ENCODE measurements at regions not wholly inside any gene's neighbourhood (a gene's known extent, or its start where the extent isn't known, plus 50 kb on each side); places are given as distances from the start of the nearest gene placed in this dataset.
A peak's percentile ranks its signal among the peaks of the same experiment; 100 is the strongest.

DNA sequence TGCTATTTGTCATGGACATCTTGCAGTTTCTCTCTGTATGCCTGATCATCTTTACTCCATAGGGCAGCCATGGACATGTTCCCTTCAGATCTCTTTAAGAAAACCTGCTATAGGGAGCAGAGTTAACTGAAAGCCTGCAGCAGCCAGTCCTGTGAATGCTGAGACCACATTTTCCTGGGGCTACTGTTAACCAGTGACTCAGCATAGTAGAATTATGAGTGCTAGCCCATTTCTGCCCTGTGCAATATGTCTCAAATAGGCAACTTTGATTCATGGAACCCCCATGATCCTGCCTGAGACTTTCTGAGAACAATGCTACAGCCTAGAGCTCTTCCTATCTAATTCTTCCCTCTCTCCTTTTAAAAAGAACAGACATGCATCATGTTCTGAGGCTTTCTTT, 624.2 kb downstream of the CHSY3 start:
- Histone ChIP-seq H3K9me2 (ENCODE audit: insufficient read depth) (no peaks in the 10 kb centered on the region), H3K9ac (no peak overlapping the region), H3K27me3 (replicated peaks; ENCODE audit: insufficient read depth) (no peaks in the 10 kb centered on the region), H2AFZ (no peak overlapping the region), H3K27ac (no peak overlapping the region), H3K4me3 (no peak overlapping the region), H3K36me3 (ENCODE audit: low read depth) (no peaks in the 10 kb centered on the region), H3K4me2 (ENCODE audit: unreplicated experiment) (no peak overlapping the region), H3K4me1 (ENCODE audit: insufficient read depth) (no peaks in the 10 kb centered on the region), H3K9me3 (ENCODE audit: low read depth) (no peaks in the 10 kb centered on the region), H3F3A (ENCODE audit: insufficient read depth) (no peaks in the 10 kb centered on the region), H4K20me1 (ENCODE audit: insufficient read depth) (no peaks in the 10 kb centered on the region), H3K79me2 (ENCODE audit: insufficient read depth) (no peaks in the 10 kb centered on the region)
- in situ Hi-C loops (cut with MboI), result no loop called here
- DNase-seq, result no peak
- no peak for TF ChIP-seq EZH2 (IDR thresholded peaks at IDR 0.05; ENCODE audit: insufficient read depth, poor library complexity, severe bottlenecking)
- no peak for TF ChIP-seq EZH2phosphoT487 (IDR thresholded peaks at IDR 0.05; ENCODE audit: insufficient read depth, low read depth)

DNA sequence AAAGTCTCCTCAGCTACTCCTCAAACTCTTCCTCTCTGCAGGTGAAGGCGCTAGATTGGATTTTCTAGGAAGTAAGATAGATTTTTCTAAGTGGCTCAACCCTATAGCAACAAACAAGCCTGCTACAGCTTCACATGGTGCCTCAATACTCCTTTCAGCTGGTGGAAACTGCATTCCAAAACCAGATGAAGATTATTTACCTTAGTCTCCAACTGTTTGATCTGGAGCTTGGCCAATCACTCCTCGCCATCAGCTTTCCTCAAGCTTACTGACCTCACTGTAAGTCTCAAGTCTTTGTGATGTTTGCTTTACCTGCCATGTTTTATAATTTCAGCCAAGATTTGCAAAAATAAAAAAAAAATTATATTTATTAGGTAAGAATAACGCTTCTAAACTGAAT, 622.4 kb downstream of the CHSY3 start:
- WGBS, 2 experiments (ENCODE audit: low coverage in 1 of 2, low lambda C conversion rate in 2 of 2, missing lambda C conversion rate in 2 of 2), result 8 to 9% methylated on average over 3 of the region's 3 CpGs
- Histone ChIP-seq H3K27ac (no peak overlapping the region), H3K27me3 (replicated peaks; ENCODE audit: insufficient read depth) (no peaks in the 10 kb centered on the region)

DNA sequence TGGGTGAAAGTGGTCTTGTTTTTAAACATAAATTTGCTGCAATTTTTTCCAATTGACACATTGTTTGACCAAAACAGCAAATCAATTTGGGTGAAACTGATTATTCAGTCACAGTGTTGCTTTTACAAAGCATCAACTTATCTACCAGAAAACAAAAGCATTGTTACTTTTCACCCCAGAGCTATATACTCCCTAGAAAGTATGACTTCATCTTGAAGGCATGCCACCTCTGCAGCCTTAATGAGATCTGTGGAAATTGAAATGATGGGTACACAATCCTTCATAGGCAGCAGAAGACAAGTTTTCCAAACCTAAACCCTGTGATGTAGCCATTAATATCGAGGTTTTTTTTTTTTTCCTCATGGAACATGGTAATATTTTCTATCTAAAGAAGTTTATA, 615.9 kb downstream of the CHSY3 start:
- no peak overlapping the region for H3K4me2 ChIP-seq (ENCODE audit: unreplicated experiment)
- DNase-seq, result no peak
- TF ChIP-seq EZH2 (IDR thresholded peaks at IDR 0.05; ENCODE audit: insufficient read depth, poor library complexity, severe bottlenecking) (no peak), EZH2phosphoT487 (IDR thresholded peaks at IDR 0.05; ENCODE audit: insufficient read depth, low read depth) (no peak)

More for the DNA sequence above, 622.4 kb downstream of the CHSY3 start:
- Histone ChIP-seq H4K20me1 (ENCODE audit: insufficient read depth) (no peaks in the 10 kb centered on the region), H3K4me3 (no peak overlapping the region), H3K9me2 (ENCODE audit: insufficient read depth) (no peaks in the 10 kb centered on the region), H3K9me3 (ENCODE audit: low read depth) (no peaks in the 10 kb centered on the region), H3K9ac (no peak overlapping the region), H3K4me2 (ENCODE audit: unreplicated experiment) (no peak overlapping the region), H3K4me1 (ENCODE audit: insufficient read depth) (no peaks in the 10 kb centered on the region), H3K79me2 (ENCODE audit: insufficient read depth) (no peaks in the 10 kb centered on the region), H3F3A (ENCODE audit: insufficient read depth) (no peaks in the 10 kb centered on the region), H2AFZ (no peak overlapping the region), H3K36me3 (ENCODE audit: low read depth) (no peaks in the 10 kb centered on the region)
- no peak for TF ChIP-seq EZH2phosphoT487 (IDR thresholded peaks at IDR 0.05; ENCODE audit: insufficient read depth, low read depth)
- no peak for TF ChIP-seq EZH2 (IDR thresholded peaks at IDR 0.05; ENCODE audit: insufficient read depth, poor library complexity, severe bottlenecking)
- in situ Hi-C loops (cut with MboI), result no loop called here
- no peak for DNase-seq

DNA sequence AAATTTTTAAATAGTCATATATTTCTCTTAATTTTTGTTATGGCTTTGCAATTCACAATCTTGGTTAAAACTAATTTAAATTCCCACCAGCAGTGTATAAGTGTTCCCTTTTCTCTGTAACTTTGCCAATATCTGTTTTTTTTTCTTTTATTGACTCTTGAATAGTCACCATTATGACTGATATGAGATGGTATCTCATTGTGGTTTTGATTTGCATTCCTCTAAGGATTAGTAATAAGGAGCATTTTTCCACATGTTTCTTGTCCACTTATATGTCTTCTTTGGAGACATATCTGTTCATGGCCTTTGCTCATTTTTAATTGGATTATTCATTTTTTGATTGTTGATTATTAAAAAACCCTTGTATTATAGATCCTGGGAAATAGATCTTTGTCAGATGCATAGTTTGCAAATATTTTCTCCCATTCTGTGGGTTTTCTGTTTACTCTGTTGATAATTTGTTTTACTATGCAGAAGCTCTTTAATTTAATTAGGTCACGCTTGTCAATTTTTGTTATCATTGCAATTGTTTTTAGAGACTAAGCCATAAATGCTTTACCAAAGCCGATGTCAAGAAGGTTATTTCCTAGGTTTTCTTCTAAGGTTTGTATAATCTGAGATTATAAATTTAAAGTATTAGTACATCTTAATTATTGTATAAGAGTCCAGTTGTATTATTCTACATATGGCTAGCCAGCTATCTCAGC, 610.9 kb downstream of the CHSY3 start:
- in situ Hi-C loops (cut with MboI), result no loop called here
- Histone ChIP-seq H3K27me3 (replicated peaks; ENCODE audit: insufficient read depth) (no peaks in the 10 kb centered on the region), H3K4me2 (ENCODE audit: unreplicated experiment) (no peak overlapping the region), H3K9me2 (ENCODE audit: insufficient read depth) (no peaks in the 10 kb centered on the region), H3K4me3 (no peak overlapping the region), H3K27ac (no peak overlapping the region), H3K79me2 (ENCODE audit: insufficient read depth) (no peaks in the 10 kb centered on the region), H4K20me1 (ENCODE audit: insufficient read depth) (no peaks in the 10 kb centered on the region), H3K36me3 (ENCODE audit: low read depth) (no peaks in the 10 kb centered on the region), H3K4me1 (ENCODE audit: insufficient read depth) (no peaks in the 10 kb centered on the region), H2AFZ (no peak overlapping the region), H3F3A (ENCODE audit: insufficient read depth) (no peaks in the 10 kb centered on the region), H3K9me3 (ENCODE audit: low read depth) (peaks cover 8% of the 10 kb centered on the region), H3K9ac (no peak overlapping the region)
- TF ChIP-seq EZH2 (IDR thresholded peaks at IDR 0.05; ENCODE audit: insufficient read depth, poor library complexity, severe bottlenecking), result no peak
- no peak for TF ChIP-seq EZH2phosphoT487 (IDR thresholded peaks at IDR 0.05; ENCODE audit: insufficient read depth, low read depth)
- WGBS, 2 experiments (ENCODE audit: low coverage in 1 of 2, low lambda C conversion rate in 2 of 2, missing lambda C conversion rate in 2 of 2), result 54 to 63% methylated on average over 2 of the region's 2 CpGs
- DNase-seq, result peak; percentile 30

More for the DNA sequence above, 615.9 kb downstream of the CHSY3 start:
- WGBS, 2 experiments (ENCODE audit: low coverage in 1 of 2, low lambda C conversion rate in 2 of 2, missing lambda C conversion rate in 2 of 2), result 0 to 3% methylated on average over 1 of the region's 1 CpG
- H4K20me1 ChIP-seq (ENCODE audit: insufficient read depth), result no peaks in the 10 kb centered on the region
- no peak overlapping the region for H3K27ac ChIP-seq
- in situ Hi-C loops (cut with MboI), result no loop called here
- H2AFZ ChIP-seq, result no peak overlapping the region
- no peaks in the 10 kb centered on the region for H3K36me3 ChIP-seq (ENCODE audit: low read depth)
- H3K27me3 ChIP-seq (replicated peaks; ENCODE audit: insufficient read depth), result no peaks in the 10 kb centered on the region
- H3K9ac ChIP-seq, result no peak overlapping the region
- H3K4me3 ChIP-seq, result no peak overlapping the region
- no peaks in the 10 kb centered on the region for H3K79me2 ChIP-seq (ENCODE audit: insufficient read depth)
- H3K9me2 ChIP-seq (ENCODE audit: insufficient read depth), result no peaks in the 10 kb centered on the region
- H3F3A ChIP-seq (ENCODE audit: insufficient read depth), result no peaks in the 10 kb centered on the region
- no peaks in the 10 kb centered on the region for H3K4me1 ChIP-seq (ENCODE audit: insufficient read depth)
- peaks cover 11% of the 10 kb centered on the region for H3K9me3 ChIP-seq (ENCODE audit: low read depth)

DNA sequence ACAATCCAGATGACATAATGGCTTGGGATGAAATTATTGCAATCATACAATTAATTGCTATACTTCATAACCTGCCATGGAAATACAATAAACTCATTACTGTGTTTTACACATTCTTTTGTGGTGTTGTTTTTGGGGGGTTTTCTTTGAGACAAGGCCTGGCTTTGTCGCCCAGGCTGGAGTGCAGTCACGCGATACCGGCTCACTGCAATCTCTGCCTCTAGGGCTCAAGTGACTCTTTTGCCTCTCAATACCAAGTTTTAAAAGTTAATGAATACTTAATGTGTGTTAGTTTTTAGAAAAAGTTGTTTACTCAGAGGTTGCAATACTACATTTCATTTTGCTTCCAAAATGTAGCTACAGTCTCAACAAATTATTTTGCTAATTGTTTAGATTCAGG, 598.4 kb downstream of the CHSY3 start:
- no peaks in the 10 kb centered on the region for H3K36me3 ChIP-seq (ENCODE audit: low read depth)
- in situ Hi-C loops (cut with MboI), result no loop called here
- no peaks in the 10 kb centered on the region for H3F3A ChIP-seq (ENCODE audit: insufficient read depth)
- TF ChIP-seq EZH2 (IDR thresholded peaks at IDR 0.05; ENCODE audit: insufficient read depth, poor library complexity, severe bottlenecking), result no peak
- TF ChIP-seq EZH2phosphoT487 (IDR thresholded peaks at IDR 0.05; ENCODE audit: insufficient read depth, low read depth), result no peak
- H3K9ac ChIP-seq, result no peak overlapping the region
- H3K4me3 ChIP-seq, result no peak overlapping the region
- H2AFZ ChIP-seq, result no peak overlapping the region
- no peaks in the 10 kb centered on the region for H3K79me2 ChIP-seq (ENCODE audit: insufficient read depth)
- no peaks in the 10 kb centered on the region for H3K9me2 ChIP-seq (ENCODE audit: insufficient read depth)
- WGBS, 2 experiments (ENCODE audit: low coverage in 1 of 2, low lambda C conversion rate in 2 of 2, missing lambda C conversion rate in 2 of 2), result 63 to 73% methylated on average over 4 of the region's 4 CpGs
- no peak overlapping the region for H3K27ac ChIP-seq
- no peaks in the 10 kb centered on the region for H3K9me3 ChIP-seq (ENCODE audit: low read depth)
- H3K4me1 ChIP-seq (ENCODE audit: insufficient read depth), result no peaks in the 10 kb centered on the region
- H3K4me2 ChIP-seq (ENCODE audit: unreplicated experiment), result no peak overlapping the region
- no peaks in the 10 kb centered on the region for H3K27me3 ChIP-seq (replicated peaks; ENCODE audit: insufficient read depth)
- no peak for DNase-seq
- no peaks in the 10 kb centered on the region for H4K20me1 ChIP-seq (ENCODE audit: insufficient read depth)

Data from GM23248 (cell line).